Esophagus mucosa (tissue), 1 donor: ENCODE measurements at regions not wholly inside any gene's neighbourhood (a gene's known extent, or its start where the extent isn't known, plus 50 kb on each side); places are given as distances from the start of the nearest gene placed in this dataset.

Experiments
- ATAC-seq: fragments of 200-7000 bp; cut with Tn5 transposase; one replicate; pipeline ENCODE4 v1.9.1; 2020
- donor health status: DM: yes; HTN: yes; CAD: no.

GRCh38 chr15:100821327-100821726, 58.3 kb upstream of the ALDH1A3 start:
- no peak for ATAC-seq

GRCh38 chr15:100824211-100824610, 55.4 kb upstream of the ALDH1A3 start:
- no peak for ATAC-seq

- no peak for ATAC-seq
Observed at GRCh38 chr15:100829457-100829856, 50.2 kb upstream of the ALDH1A3 start.
